SK-N-MC (cell line): ENCODE measurements at regions not wholly inside any gene's neighbourhood (a gene's known extent, or its start where the extent isn't known, plus 50 kb on each side); places are given as distances from the start of the nearest gene placed in this dataset.
"Not testable (repeated sequence)": the region's sequence is repeated elsewhere in the genome, so short reads cannot be mapped to it uniquely, and the experiment has no call there.

Experiments
- DNase-seq: peaks from one replicate; pipeline ENCODE4 v3.0.0-alpha.2; 2011; ENCODE audit warnings: low read depth, low spot score
- H3K27ac ChIP-seq: fragments of 200-600 bp; sonication (generic); 2 replicates; pipeline ENCODE4 v1.5.1; 2016; ENCODE audit warnings: mixed run types
- H3K36me3 ChIP-seq: fragments of 200-600 bp; sonication (generic); 2 replicates; pipeline ENCODE4 v1.6.1; 2017; ENCODE audit warnings: antibody characterized with exemption, low read length, mixed read lengths; ENCODE audit not compliant: insufficient read depth
- H3K4me3 ChIP-seq: fragments of 200-600 bp; sonication (generic); 2 replicates; pipeline ENCODE4 v1.5.1; 2016
- H3K9ac ChIP-seq: fragments of 200-600 bp; sonication (generic); 2 replicates; pipeline ENCODE4 v1.8.0; 2017; ENCODE audit warnings: mixed run types, mixed read lengths; ENCODE audit not compliant: insufficient read length
- H3K9me3 ChIP-seq: fragments of 200-600 bp; sonication (generic); 2 replicates; pipeline ENCODE4 v1.6.1; 2017; ENCODE audit warnings: low read depth, mild to moderate bottlenecking, antibody characterized with exemption, low read length, moderate library complexity, mixed read lengths
- EZH2 ChIP-seq: fragments of 200-600 bp; sonication (generic); IDR thresholded peaks from one replicate; pipeline ENCODE4 v1.6.1; 2017; ENCODE audit warnings: antibody characterized with exemption
- FOXP2 ChIP-seq: optimal IDR thresholded peaks from 2 replicates; pipeline ENCODE3; 2011; ENCODE audit warnings: mild to moderate bottlenecking, moderate library complexity; ENCODE audit not compliant: insufficient read depth; ENCODE audit errors: extremely low read length, control extremely low read depth
- POLR2AphosphoS5 ChIP-seq: IDR thresholded peaks from 2 replicates; pipeline ENCODE4 v1.6.1; 2012; ENCODE audit warnings: mild to moderate bottlenecking, low read depth, low read length, borderline replicate concordance

GRCh38 chr15:96201696-96202095, 128.8 kb upstream of the NR2F2 start:
- Histone ChIP-seq H3K4me3 (no peak overlapping the region), H3K36me3 (no peaks in the 10 kb centered on the region), H3K9ac (no peak overlapping the region), H3K9me3 (no peaks in the 10 kb centered on the region), H3K27ac (no peak overlapping the region)
- TF ChIP-seq EZH2 (no peak), FOXP2 (no peak), POLR2AphosphoS5 (no peak)
- DNase-seq, result no peak

- H3K9me3 ChIP-seq, H3K9ac ChIP-seq, DNase-seq, H3K36me3 ChIP-seq, H3K27ac ChIP-seq, H3K4me3 ChIP-seq: not testable (repeated sequence)
Measured at GRCh38 chr15:96205588-96205987, 124.9 kb upstream of the NR2F2 start.

GRCh38 chr15:96207377-96208006, 123.0 kb upstream of the NR2F2 start:
- no peak overlapping the region for H3K27ac ChIP-seq
- DNase-seq, result no peak
- no peaks in the 10 kb centered on the region for H3K36me3 ChIP-seq
- no peak overlapping the region for H3K4me3 ChIP-seq
- TF ChIP-seq FOXP2 (no peak), EZH2 (no peak), POLR2AphosphoS5 (no peak)
- H3K9me3 ChIP-seq, result no peaks in the 10 kb centered on the region
- H3K9ac ChIP-seq, result no peak overlapping the region

GRCh38 chr15:96209285-96209735, 121.2 kb upstream of the NR2F2 start:
- Histone ChIP-seq H3K9ac (no peak overlapping the region), H3K27ac (no peak overlapping the region), H3K9me3 (no peaks in the 10 kb centered on the region), H3K36me3 (no peaks in the 10 kb centered on the region), H3K4me3 (no peak overlapping the region)
- DNase-seq, result no peak
- TF ChIP-seq POLR2AphosphoS5 (no peak), FOXP2 (no peak), EZH2 (no peak)

GRCh38 chr15:96213045-96213444, 117.5 kb upstream of the NR2F2 start:
- Histone ChIP-seq H3K9ac (no peak overlapping the region), H3K4me3 (no peak overlapping the region), H3K27ac (no peak overlapping the region), H3K36me3 (no peaks in the 10 kb centered on the region), H3K9me3 (no peaks in the 10 kb centered on the region)
- TF ChIP-seq POLR2AphosphoS5, result no peak
- no peak for TF ChIP-seq EZH2
- no peak for TF ChIP-seq FOXP2
- DNase-seq, result no peak

GRCh38 chr15:96213896-96214295, 116.6 kb upstream of the NR2F2 start:
- no peak for DNase-seq
- Histone ChIP-seq H3K4me3 (no peak overlapping the region), H3K36me3 (no peaks in the 10 kb centered on the region), H3K9me3 (no peaks in the 10 kb centered on the region), H3K9ac (no peak overlapping the region), H3K27ac (no peak overlapping the region)
- TF ChIP-seq FOXP2, result no peak
- no peak for TF ChIP-seq POLR2AphosphoS5
- TF ChIP-seq EZH2, result no peak

- H3K36me3 ChIP-seq, H3K9ac ChIP-seq, H3K27ac ChIP-seq, H3K9me3 ChIP-seq, DNase-seq, H3K4me3 ChIP-seq: not testable (repeated sequence)
Measured at GRCh38 chr15:96216481-96216880, 114.0 kb upstream of the NR2F2 start.

GRCh38 chr15:96217983-96218382, 112.5 kb upstream of the NR2F2 start:
- Histone ChIP-seq H3K36me3 (no peaks in the 10 kb centered on the region), H3K9ac (no peak overlapping the region), H3K9me3 (no peaks in the 10 kb centered on the region), H3K4me3 (no peak overlapping the region), H3K27ac (no peak overlapping the region)
- DNase-seq, result no peak
- TF ChIP-seq POLR2AphosphoS5 (no peak), EZH2 (no peak), FOXP2 (no peak)

GRCh38 chr15:96218623-96219455, 111.7 kb upstream of the NR2F2 start:
- H3K36me3 ChIP-seq, result no peaks in the 10 kb centered on the region
- H3K27ac ChIP-seq, result no peak overlapping the region
- no peak for TF ChIP-seq FOXP2
- no peak for TF ChIP-seq POLR2AphosphoS5
- no peak for TF ChIP-seq EZH2
- no peaks in the 10 kb centered on the region for H3K9me3 ChIP-seq
- H3K9ac ChIP-seq, result no peak overlapping the region
- no peak for DNase-seq
- H3K4me3 ChIP-seq, result no peak overlapping the region
